ENCODE measurements at regions not wholly inside any gene's neighbourhood (a gene's known extent, or its start where the extent isn't known, plus 50 kb on each side); places are given as distances from the start of the nearest gene placed in this dataset.

DNA sequence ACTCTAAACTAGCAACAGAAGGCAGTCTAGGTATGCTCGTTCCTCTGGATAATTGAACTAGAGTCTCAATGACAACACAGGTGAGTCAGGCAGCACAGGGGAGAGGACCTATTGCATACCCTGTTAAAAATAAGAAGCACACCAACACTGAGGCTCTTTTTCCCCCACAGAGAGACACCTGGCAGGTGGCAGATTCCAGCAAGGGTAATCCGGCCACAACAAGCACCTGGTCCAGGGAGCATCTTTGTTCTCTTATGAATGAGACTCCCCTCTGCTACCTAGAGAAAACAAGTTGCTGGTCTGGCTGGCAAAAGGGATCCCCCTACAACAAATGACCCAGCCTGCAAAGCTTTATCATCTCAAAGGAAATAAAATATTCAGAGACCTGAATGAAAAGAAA lies 508.9 kb upstream of the POU3F3 start:
- no peak for TF ChIP-seq POLR2A (IDR thresholded peaks at IDR 0.05)
- no peak for TF ChIP-seq CTCF (IDR thresholded peaks at IDR 0.05)
- Histone ChIP-seq H3K27me3 (no peaks in the 10 kb centered on the region), H3K4me3 (no peak overlapping the region), H3K9me3 (no peaks in the 10 kb centered on the region), H3K36me3 (no peaks in the 10 kb centered on the region), H3K4me1 (no peaks in the 10 kb centered on the region), H3K27ac (no peak overlapping the region)
- DNase-seq, result no peak

- H3K27ac ChIP-seq, result no peak overlapping the region
- TF ChIP-seq POLR2A (IDR thresholded peaks at IDR 0.05), result no peak
- no peak for TF ChIP-seq CTCF (IDR thresholded peaks at IDR 0.05)
- no peak for DNase-seq
- H3K4me3 ChIP-seq, result no peak overlapping the region
- no peaks in the 10 kb centered on the region for H3K36me3 ChIP-seq
- H3K9me3 ChIP-seq, result no peaks in the 10 kb centered on the region
- H3K4me1 ChIP-seq, result no peaks in the 10 kb centered on the region
- no peaks in the 10 kb centered on the region for H3K27me3 ChIP-seq
These were observed 495.8 kb upstream of the POU3F3 start for GRCh38 chr2:104358122-104358521.

DNA sequence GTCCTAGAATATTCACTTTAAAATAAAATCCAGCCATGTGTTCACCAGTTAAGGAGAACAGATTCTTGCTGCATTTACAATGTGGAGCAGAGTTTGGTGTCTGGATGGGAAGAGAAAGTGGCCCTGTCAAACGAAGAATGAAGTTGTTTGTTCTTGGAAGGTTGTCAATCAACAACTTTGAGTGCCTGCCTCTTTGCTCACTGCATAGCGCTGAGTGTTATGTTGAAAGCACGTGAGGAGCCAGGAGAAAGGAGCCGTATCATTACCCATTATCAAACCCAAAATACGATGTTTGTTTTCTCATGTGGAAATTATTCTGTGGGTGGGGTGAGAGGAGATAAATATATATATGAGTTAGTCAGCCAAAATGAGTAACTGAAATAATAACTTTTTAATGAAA lies 492.5 kb upstream of the POU3F3 start:
- TF ChIP-seq POLR2A (IDR thresholded peaks at IDR 0.05) (no peak), CTCF (IDR thresholded peaks at IDR 0.05) (no peak)

GRCh38 chr2:104368089-104368488 lies 485.8 kb upstream of the POU3F3 start:
- Histone ChIP-seq H3K27me3 (no peaks in the 10 kb centered on the region), H3K27ac (no peak overlapping the region), H3K4me3 (no peak overlapping the region), H3K9me3 (no peaks in the 10 kb centered on the region), H3K36me3 (no peaks in the 10 kb centered on the region), H3K4me1 (no peaks in the 10 kb centered on the region)
- no peak for TF ChIP-seq CTCF (IDR thresholded peaks at IDR 0.05)
- no peak for TF ChIP-seq POLR2A (IDR thresholded peaks at IDR 0.05)
- no peak for DNase-seq

More for the DNA sequence above, 492.5 kb upstream of the POU3F3 start:
- Histone ChIP-seq H3K9me3 (no peaks in the 10 kb centered on the region), H3K4me3 (no peak overlapping the region), H3K4me1 (no peaks in the 10 kb centered on the region), H3K36me3 (no peaks in the 10 kb centered on the region), H3K27ac (no peak overlapping the region), H3K27me3 (no peaks in the 10 kb centered on the region)
- DNase-seq, result no peak

DNA sequence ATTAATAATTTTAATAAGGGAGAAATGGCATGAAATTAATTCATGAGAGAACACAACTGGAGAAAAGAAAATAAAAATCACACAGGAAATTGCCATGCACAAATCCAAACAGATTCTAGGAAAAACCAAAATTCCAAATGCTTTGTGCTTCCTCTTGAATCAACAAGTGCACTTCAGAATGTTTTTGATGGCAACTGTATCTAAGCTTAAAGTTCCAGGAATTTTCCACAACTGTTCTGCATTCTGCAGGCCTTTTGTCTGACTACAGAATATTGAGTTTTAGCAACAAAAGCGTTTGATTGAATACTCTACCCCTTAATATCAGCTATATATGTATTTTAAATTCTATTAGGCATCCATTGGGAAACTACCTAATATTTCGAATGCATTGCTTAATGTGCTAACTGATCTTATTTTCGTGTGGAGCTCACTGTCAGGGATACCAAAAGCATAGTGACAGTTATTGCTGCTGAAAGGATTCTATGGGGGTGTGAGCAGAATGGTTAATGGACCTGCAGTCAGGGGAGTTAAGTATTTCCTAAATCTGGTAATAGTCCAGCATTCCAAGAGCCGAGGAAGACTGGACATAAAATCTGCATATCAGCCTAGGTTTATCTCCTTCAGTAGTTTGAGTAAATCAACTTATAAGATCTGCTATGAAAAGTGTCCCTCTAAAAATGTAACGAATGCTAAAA lies 482.7 kb upstream of the POU3F3 start:
- H3K27ac ChIP-seq, result no peak overlapping the region
- H3K4me3 ChIP-seq, result no peak overlapping the region
- H3K27me3 ChIP-seq, result no peaks in the 10 kb centered on the region
- DNase-seq, result no peak
- H3K36me3 ChIP-seq, result no peaks in the 10 kb centered on the region
- H3K4me1 ChIP-seq, result no peaks in the 10 kb centered on the region
- no peaks in the 10 kb centered on the region for H3K9me3 ChIP-seq
- TF ChIP-seq POLR2A (IDR thresholded peaks at IDR 0.05) (no peak), CTCF (IDR thresholded peaks at IDR 0.05) (no peak)

GRCh38 chr2:104375206-104375605 lies 478.7 kb upstream of the POU3F3 start:
- no peaks in the 10 kb centered on the region for H3K36me3 ChIP-seq
- TF ChIP-seq POLR2A (IDR thresholded peaks at IDR 0.05), result no peak
- TF ChIP-seq CTCF (IDR thresholded peaks at IDR 0.05), result no peak
- no peak overlapping the region for H3K4me3 ChIP-seq
- no peaks in the 10 kb centered on the region for H3K4me1 ChIP-seq
- no peaks in the 10 kb centered on the region for H3K9me3 ChIP-seq
- H3K27ac ChIP-seq, result no peak overlapping the region
- H3K27me3 ChIP-seq, result no peaks in the 10 kb centered on the region
- no peak for DNase-seq

Data from Peyer's patch (tissue), 4 donors.